ENCODE measurements at regions not wholly inside any gene's neighbourhood (a gene's known extent, or its start where the extent isn't known, plus 50 kb on each side); places are given as distances from the start of the nearest gene placed in this dataset.

GRCh38 chrX:121172703-121173102 lies 125.3 kb downstream of the GLUD2 start:
- TF ChIP-seq POLR2AphosphoS5 (IDR thresholded peaks at IDR 0.05) (no peak), CTCF (IDR thresholded peaks at IDR 0.05 in 8 of 11, conservative IDR thresholded peaks at IDR 0.05 in 3 of 11) (no peak)

Data from spleen (tissue), 7 donors.